Suprapubic skin (tissue), 3 donors: ENCODE measurements at regions not wholly inside any gene's neighbourhood (a gene's known extent, or its start where the extent isn't known, plus 50 kb on each side); places are given as distances from the start of the nearest gene placed in this dataset.

Source experiments
- POLR2A ChIP-seq, 2 donors: fragments of 450-650 bp; IDR thresholded peaks; one replicate each; pipeline ENCODE4 v1.6.1; 2017; ENCODE audit warnings: antibody characterized with exemption in 2 of 2, mild to moderate bottlenecking in 2 of 2, moderate library complexity in 2 of 2
- TF ChIP-seq, protein P1 (sequence below), 2 donors: fragments of 200-600 bp in 1 of 2; fragments of 450-650 bp in 1 of 2; sonication (generic) in 1 of 2; IDR thresholded peaks; one replicate each; pipeline ENCODE4 v1.5.1; 2016 to 2019; ENCODE audit warnings: antibody characterized with exemption in 2 of 2, mild to moderate bottlenecking in 1 of 2, moderate library complexity in 1 of 2

DNA sequence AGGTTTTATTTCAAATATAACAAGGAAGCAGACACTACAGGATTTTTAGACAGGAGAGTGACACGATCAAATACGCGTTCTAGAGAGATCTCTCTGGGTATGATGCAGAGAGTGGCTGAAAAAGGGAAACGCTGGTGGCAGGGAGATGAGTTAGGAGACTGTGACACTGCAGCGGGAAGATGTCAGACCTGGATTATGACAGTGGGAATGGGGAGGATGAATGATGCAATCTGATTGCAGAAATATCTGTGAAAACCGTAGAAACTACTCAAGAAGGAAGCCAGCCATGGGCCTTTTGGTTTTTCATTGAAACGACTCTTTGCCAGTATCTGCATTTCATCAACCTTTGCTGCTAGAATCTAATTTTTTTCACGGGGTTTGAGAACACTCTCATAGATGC lies 157.9 kb downstream of the FAM43A start:
- TF ChIP-seq, protein P1, sequence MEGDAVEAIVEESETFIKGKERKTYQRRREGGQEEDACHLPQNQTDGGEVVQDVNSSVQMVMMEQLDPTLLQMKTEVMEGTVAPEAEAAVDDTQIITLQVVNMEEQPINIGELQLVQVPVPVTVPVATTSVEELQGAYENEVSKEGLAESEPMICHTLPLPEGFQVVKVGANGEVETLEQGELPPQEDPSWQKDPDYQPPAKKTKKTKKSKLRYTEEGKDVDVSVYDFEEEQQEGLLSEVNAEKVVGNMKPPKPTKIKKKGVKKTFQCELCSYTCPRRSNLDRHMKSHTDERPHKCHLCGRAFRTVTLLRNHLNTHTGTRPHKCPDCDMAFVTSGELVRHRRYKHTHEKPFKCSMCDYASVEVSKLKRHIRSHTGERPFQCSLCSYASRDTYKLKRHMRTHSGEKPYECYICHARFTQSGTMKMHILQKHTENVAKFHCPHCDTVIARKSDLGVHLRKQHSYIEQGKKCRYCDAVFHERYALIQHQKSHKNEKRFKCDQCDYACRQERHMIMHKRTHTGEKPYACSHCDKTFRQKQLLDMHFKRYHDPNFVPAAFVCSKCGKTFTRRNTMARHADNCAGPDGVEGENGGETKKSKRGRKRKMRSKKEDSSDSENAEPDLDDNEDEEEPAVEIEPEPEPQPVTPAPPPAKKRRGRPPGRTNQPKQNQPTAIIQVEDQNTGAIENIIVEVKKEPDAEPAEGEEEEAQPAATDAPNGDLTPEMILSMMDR (IDR thresholded peaks at IDR 0.05), result no peak
- no peak for TF ChIP-seq POLR2A (IDR thresholded peaks at IDR 0.05)
